HFFc6 (cell line): ENCODE measurements at regions not wholly inside any gene's neighbourhood (a gene's known extent, or its start where the extent isn't known, plus 50 kb on each side); places are given as distances from the start of the nearest gene placed in this dataset.

Experiments
- DNase-seq: peaks from one replicate; pipeline ENCODE4 v3.0.0-alpha.2; 2018
- H3K27ac Mint-ChIP-seq: 2 replicates; pipeline ENCODE4 v1.8.0; 2020; ENCODE audit warnings: mild to moderate bottlenecking, mixed read lengths
- H3K27me3 Mint-ChIP-seq: 2 replicates; pipeline ENCODE4 v1.8.0; 2021; ENCODE audit warnings: mild to moderate bottlenecking, moderate library complexity, mixed read lengths; ENCODE audit not compliant: insufficient read depth
- H3K36me3 Mint-ChIP-seq: 2 replicates; pipeline ENCODE4 v1.8.0; 2021; ENCODE audit warnings: low read depth, mixed read lengths
- H3K4me1 Mint-ChIP-seq: 2 replicates; pipeline ENCODE4 v1.8.0; 2020; ENCODE audit warnings: low read depth, mixed read lengths
- H3K4me3 Mint-ChIP-seq: 2 replicates; pipeline ENCODE4 v1.8.0; 2020; ENCODE audit warnings: mild to moderate bottlenecking, moderate library complexity, mixed read lengths
- H3K9me3 Mint-ChIP-seq: 2 replicates; pipeline ENCODE4 v1.8.0; 2020; ENCODE audit warnings: mild to moderate bottlenecking, mixed read lengths
- TF ChIP-seq, protein P1 (sequence below): fragments of 200-600 bp; sonication (generic); IDR thresholded peaks from 2 replicates; pipeline ENCODE4 v1.5.0; 2021; ENCODE audit warnings: antibody characterized with exemption, mild to moderate bottlenecking

DNA sequence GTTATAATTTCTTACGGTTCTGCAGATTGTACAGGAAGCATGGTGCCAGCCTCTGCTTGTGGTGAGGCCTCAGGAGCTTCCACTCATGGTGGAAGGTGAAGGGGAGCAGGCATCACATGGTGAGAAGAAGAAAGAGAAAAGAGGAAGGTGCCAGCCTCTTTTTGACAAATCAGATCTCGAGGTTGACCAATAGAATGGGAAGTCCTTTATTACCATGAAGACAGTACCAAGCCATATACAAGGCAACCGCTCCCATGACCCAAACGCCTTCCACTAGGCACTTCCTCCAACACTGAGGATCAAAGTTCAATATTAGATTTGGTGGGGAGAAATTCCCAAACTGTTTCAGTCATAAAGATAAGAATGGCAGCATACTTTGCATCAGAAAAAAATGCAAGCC lies 502.8 kb downstream of the GLRX3 start:
- Mint-ChIP-seq H3K27me3 (no peaks in the 10 kb centered on the region; the same call in 1 of the 2 replicates), H3K9me3 (peaks cover 43% of the 10 kb centered on the region), H3K4me3 (no peak overlapping the region), H3K27ac (no peak overlapping the region), H3K4me1 (no peaks in the 10 kb centered on the region), H3K36me3 (peaks cover 4% of the 10 kb centered on the region)
- TF ChIP-seq, protein P1, sequence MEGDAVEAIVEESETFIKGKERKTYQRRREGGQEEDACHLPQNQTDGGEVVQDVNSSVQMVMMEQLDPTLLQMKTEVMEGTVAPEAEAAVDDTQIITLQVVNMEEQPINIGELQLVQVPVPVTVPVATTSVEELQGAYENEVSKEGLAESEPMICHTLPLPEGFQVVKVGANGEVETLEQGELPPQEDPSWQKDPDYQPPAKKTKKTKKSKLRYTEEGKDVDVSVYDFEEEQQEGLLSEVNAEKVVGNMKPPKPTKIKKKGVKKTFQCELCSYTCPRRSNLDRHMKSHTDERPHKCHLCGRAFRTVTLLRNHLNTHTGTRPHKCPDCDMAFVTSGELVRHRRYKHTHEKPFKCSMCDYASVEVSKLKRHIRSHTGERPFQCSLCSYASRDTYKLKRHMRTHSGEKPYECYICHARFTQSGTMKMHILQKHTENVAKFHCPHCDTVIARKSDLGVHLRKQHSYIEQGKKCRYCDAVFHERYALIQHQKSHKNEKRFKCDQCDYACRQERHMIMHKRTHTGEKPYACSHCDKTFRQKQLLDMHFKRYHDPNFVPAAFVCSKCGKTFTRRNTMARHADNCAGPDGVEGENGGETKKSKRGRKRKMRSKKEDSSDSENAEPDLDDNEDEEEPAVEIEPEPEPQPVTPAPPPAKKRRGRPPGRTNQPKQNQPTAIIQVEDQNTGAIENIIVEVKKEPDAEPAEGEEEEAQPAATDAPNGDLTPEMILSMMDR = no peak
- no peak for DNase-seq

DNA sequence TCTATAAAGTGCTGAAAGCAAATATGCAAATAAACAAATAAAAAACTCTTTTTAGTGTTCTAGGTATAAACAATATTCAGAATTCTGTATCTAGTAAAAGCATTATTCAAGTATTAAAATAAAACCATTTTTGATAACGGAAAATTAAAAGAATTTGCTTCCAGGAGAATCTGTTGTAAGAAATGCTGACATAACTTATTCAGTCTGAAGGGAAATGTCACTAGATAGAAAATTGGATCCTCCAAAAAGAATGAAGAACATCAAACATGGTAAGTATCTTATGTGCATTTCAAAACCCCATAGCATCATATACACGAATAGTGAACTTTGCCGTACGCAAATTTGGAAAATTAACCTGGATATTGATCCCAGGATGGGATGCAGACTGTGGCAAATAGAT lies 506.7 kb downstream of the GLRX3 start:
- no peak overlapping the region for H3K27ac Mint-ChIP-seq
- no peaks in the 10 kb centered on the region; the same call in 1 of the 2 replicates for H3K27me3 Mint-ChIP-seq
- H3K9me3 Mint-ChIP-seq = peaks cover 50% of the 10 kb centered on the region
- TF ChIP-seq, protein P1 = no peak
- DNase-seq = no peak
- no peaks in the 10 kb centered on the region for H3K4me1 Mint-ChIP-seq
- H3K4me3 Mint-ChIP-seq = no peak overlapping the region
- no peaks in the 10 kb centered on the region; the same call in 1 of the 2 replicates for H3K36me3 Mint-ChIP-seq

- DNase-seq = no peak
- Mint-ChIP-seq H3K4me1 (no peaks in the 10 kb centered on the region), H3K27me3 (no peaks in the 10 kb centered on the region), H3K27ac (no peak overlapping the region), H3K4me3 (no peak overlapping the region), H3K36me3 (no peaks in the 10 kb centered on the region; the same call in none of the 2 replicates), H3K9me3 (peaks cover 49% of the 10 kb centered on the region)
- TF ChIP-seq, protein P1 = no peak
Observed at GRCh38 chr10:130647341-130647740, 511.1 kb downstream of the GLRX3 start.

GRCh38 chr10:130648807-130649206 lies 512.6 kb downstream of the GLRX3 start:
- peaks cover 53% of the 10 kb centered on the region for H3K9me3 Mint-ChIP-seq
- TF ChIP-seq, protein P1 = no peak
- no peak overlapping the region for H3K27ac Mint-ChIP-seq
- no peak overlapping the region for H3K4me3 Mint-ChIP-seq
- no peaks in the 10 kb centered on the region for H3K27me3 Mint-ChIP-seq
- H3K4me1 Mint-ChIP-seq = no peaks in the 10 kb centered on the region
- no peak for DNase-seq
- H3K36me3 Mint-ChIP-seq = no peaks in the 10 kb centered on the region; the same call in none of the 2 replicates

- Mint-ChIP-seq H3K27ac (no peak overlapping the region), H3K36me3 (no peaks in the 10 kb centered on the region; the same call in 1 of the 2 replicates), H3K9me3 (peaks cover 51% of the 10 kb centered on the region), H3K27me3 (no peaks in the 10 kb centered on the region), H3K4me3 (no peak overlapping the region), H3K4me1 (no peaks in the 10 kb centered on the region)
- TF ChIP-seq, protein P1 = no peak
- DNase-seq = no peak
Observed at GRCh38 chr10:130652544-130652943, 516.4 kb downstream of the GLRX3 start.
